CD4-positive, alpha-beta T cell (primary cell): ENCODE measurements at regions not wholly inside any gene's neighbourhood (a gene's known extent, or its start where the extent isn't known, plus 50 kb on each side); places are given as distances from the start of the nearest gene placed in this dataset.

Source experiments
- ATAC-seq: fragments of 200-7000 bp; cut with Tn5 transposase; one replicate; pipeline ENCODE4 v1.10.0; 2022; ENCODE audit warnings: mild to moderate bottlenecking; ENCODE audit not compliant: poor library complexity
- CTCF ChIA-PET: fragments of 350-600 bp; sonication (Branson Sonifier 250); formaldehyde crosslinking; loops from one replicate; lab custom pipeline; 2021; ENCODE audit warnings: antibody characterized with exemption, inconsistent platforms; lab: Charles Lee
- POLR2A ChIA-PET: fragments of 350-600 bp; sonication (Branson Sonifier 250); formaldehyde crosslinking; loops from one replicate; lab custom pipeline; 2021; ENCODE audit warnings: antibody characterized with exemption, inconsistent platforms; lab: Charles Lee
- DNase-seq, 14 experiments: peaks; one replicate each; pipeline ENCODE4 v3.0.0-alpha.2; 2013 to 2020; ENCODE audit warnings: mixed read lengths in 2 of 14
- H3K27ac ChIP-seq, 2 donors: one replicate each; pipeline versions ENCODE4 v1.5.1 to v1.7.0; 2013; ENCODE audit warnings: low read length in 2 of 2, low read depth in 1 of 2, mild to moderate bottlenecking in 1 of 2
- H3K27me3 ChIP-seq, 2 experiments: 1 replicate in 1 of 2; 2 replicates in 1 of 2; pipeline versions ENCODE4 v1.6.1 to v1.7.0; 2013; ENCODE audit warnings: low read length in 2 of 2, control low read depth in 1 of 2, mild to moderate bottlenecking in 1 of 2, moderate library complexity in 1 of 2; ENCODE audit not compliant: insufficient read depth in 2 of 2, control insufficient read depth in 1 of 2
- H3K36me3 ChIP-seq: one replicate; pipeline ENCODE4 v1.6.1; 2013; ENCODE audit warnings: low read length, control low read depth; ENCODE audit not compliant: insufficient read depth
- H3K4me1 ChIP-seq: one replicate; pipeline ENCODE4 v1.6.1; 2013; ENCODE audit warnings: low read length, control low read depth; ENCODE audit not compliant: insufficient read depth
- H3K4me3 ChIP-seq: one replicate; pipeline ENCODE4 v1.5.1; 2013; ENCODE audit warnings: mild to moderate bottlenecking, low read length, moderate library complexity
- H3K9me3 ChIP-seq, 2 experiments: 1 replicate in 1 of 2; 2 replicates in 1 of 2; pipeline versions ENCODE4 v1.6.1 to v1.7.0; 2013; ENCODE audit warnings: low read length in 2 of 2, mild to moderate bottlenecking in 2 of 2, control low read depth in 1 of 2, moderate library complexity in 1 of 2; ENCODE audit not compliant: control insufficient read depth in 1 of 2, insufficient read depth in 1 of 2
- H3K27ac Mint-ChIP-seq: one replicate; pipeline ENCODE4 v1.8.0; 2020; ENCODE audit warnings: mixed read lengths
- H3K27me3 Mint-ChIP-seq: one replicate; pipeline ENCODE4 v1.8.0; 2021; ENCODE audit warnings: mixed read lengths
- H3K36me3 Mint-ChIP-seq: one replicate; pipeline ENCODE4 v1.8.0; 2021; ENCODE audit warnings: low read depth, mixed read lengths
- H3K4me1 Mint-ChIP-seq: one replicate; pipeline ENCODE4 v1.8.0; 2021; ENCODE audit warnings: low read depth, mixed read lengths
- H3K4me3 Mint-ChIP-seq: one replicate; pipeline ENCODE4 v1.8.0; 2020; ENCODE audit warnings: mild to moderate bottlenecking, mixed read lengths
- H3K9me3 Mint-ChIP-seq: one replicate; pipeline ENCODE4 v1.8.0; 2020; ENCODE audit warnings: mixed read lengths
- intact Hi-C, 2 experiments: fragments of 100-400 bp; cut with DNase I in 1 of 2; cut with micrococcal nuclease in 1 of 2; formaldehyde crosslinking; loops; one replicate each; pipeline versions ENCODE4 v1.15.1 to v1.9.0; 2023 to 2025; cut with DNase I, micrococcal nuclease
- TF ChIP-seq, protein P1 (sequence below): fragments of 200-600 bp; IDR thresholded peaks from one replicate; pipeline ENCODE4 v1.8.0; 2022; ENCODE audit warnings: antibody characterized with exemption, mild to moderate bottlenecking

DNA sequence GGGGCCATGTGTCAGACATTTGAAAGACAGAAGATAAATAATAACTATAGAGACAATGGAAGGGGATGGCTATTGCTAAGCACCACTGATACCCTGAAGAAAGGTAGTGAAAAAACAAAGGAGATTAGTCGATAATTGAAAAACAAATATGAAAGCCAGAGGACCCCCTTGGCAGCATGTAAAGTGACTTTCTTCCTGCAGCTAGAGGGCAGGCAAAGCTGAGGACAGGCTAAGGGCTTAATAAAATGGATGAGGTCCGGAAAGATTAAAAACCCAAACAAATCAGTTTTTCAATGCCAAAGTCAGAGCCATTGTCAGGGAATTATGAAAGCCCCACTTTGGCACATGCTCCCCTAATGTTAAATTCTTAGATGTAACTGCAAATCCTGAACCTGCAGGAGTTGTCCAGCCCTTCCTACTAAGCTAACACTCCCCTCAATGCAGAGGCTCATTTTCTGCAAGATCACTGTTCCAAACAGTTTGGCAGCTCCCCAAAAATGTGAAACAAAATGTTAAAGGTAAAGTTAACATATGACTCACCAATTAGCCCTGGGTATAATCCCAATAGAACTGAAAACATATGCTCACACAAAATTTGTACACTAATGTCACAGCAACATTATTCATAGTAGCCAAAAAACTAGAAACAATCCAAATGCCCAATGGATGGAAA, 1177.9 kb downstream of the GRIK2 start:
- H3K4me3 ChIP-seq: no peak overlapping the region
- intact Hi-C loops: no loop called here
- H3K4me1 Mint-ChIP-seq: no peaks in the 10 kb centered on the region
- ChIA-PET CTCF (interaction anchor here (0.5 kb wide), 1 partner anchor 10 kb away, joined by 4 read pairs; no protein-coding TSS in a partner anchor), POLR2A (no interaction called here)
- DNase-seq: no peak
- no peak for ATAC-seq
- no peaks in the 10 kb centered on the region for H3K27me3 ChIP-seq
- H3K9me3 Mint-ChIP-seq: no peaks in the 10 kb centered on the region
- no peaks in the 10 kb centered on the region for H3K9me3 ChIP-seq
- H3K27ac ChIP-seq: no peak overlapping the region
- no peak overlapping the region for H3K4me3 Mint-ChIP-seq
- H3K36me3 ChIP-seq: no peaks in the 10 kb centered on the region
- H3K27ac Mint-ChIP-seq: no peak overlapping the region
- TF ChIP-seq, protein P1, sequence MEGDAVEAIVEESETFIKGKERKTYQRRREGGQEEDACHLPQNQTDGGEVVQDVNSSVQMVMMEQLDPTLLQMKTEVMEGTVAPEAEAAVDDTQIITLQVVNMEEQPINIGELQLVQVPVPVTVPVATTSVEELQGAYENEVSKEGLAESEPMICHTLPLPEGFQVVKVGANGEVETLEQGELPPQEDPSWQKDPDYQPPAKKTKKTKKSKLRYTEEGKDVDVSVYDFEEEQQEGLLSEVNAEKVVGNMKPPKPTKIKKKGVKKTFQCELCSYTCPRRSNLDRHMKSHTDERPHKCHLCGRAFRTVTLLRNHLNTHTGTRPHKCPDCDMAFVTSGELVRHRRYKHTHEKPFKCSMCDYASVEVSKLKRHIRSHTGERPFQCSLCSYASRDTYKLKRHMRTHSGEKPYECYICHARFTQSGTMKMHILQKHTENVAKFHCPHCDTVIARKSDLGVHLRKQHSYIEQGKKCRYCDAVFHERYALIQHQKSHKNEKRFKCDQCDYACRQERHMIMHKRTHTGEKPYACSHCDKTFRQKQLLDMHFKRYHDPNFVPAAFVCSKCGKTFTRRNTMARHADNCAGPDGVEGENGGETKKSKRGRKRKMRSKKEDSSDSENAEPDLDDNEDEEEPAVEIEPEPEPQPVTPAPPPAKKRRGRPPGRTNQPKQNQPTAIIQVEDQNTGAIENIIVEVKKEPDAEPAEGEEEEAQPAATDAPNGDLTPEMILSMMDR: no peak
- H3K36me3 Mint-ChIP-seq: no peaks in the 10 kb centered on the region
- H3K27me3 Mint-ChIP-seq: no peaks in the 10 kb centered on the region
- H3K4me1 ChIP-seq: no peaks in the 10 kb centered on the region

DNA sequence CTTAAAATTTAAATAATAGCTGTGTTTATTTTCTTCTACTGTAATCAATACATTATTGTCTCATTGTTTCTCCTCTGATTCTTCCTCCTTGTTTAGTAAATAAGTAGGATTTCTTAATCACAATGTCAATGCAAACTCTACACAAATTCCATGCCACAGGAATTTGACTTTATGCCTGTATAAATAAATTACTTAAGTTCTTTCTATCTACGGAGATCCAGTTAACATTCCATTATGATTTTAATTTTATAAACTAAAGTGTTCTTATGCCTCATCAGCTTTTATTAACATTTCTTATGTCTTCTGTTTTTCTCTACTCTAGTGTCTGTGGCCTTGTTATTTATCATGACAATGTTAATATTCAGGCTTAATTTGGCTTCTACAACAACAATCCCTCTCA, 1169.2 kb downstream of the GRIK2 start:
- H3K9me3 ChIP-seq: no peaks in the 10 kb centered on the region
- ATAC-seq: no peak
- TF ChIP-seq, protein P1: no peak
- Mint-ChIP-seq H3K9me3 (no peaks in the 10 kb centered on the region), H3K4me1 (no peaks in the 10 kb centered on the region), H3K27ac (no peak overlapping the region), H3K36me3 (no peaks in the 10 kb centered on the region), H3K4me3 (no peak overlapping the region), H3K27me3 (no peaks in the 10 kb centered on the region)
- POLR2A ChIA-PET: no interaction called here
- DNase-seq: no peak
- no peaks in the 10 kb centered on the region for H3K27me3 ChIP-seq
- H3K4me3 ChIP-seq: no peak overlapping the region
- intact Hi-C loops: no loop called here
- no peak overlapping the region for H3K27ac ChIP-seq
- no peaks in the 10 kb centered on the region for H3K4me1 ChIP-seq
- H3K36me3 ChIP-seq: no peaks in the 10 kb centered on the region
- CTCF ChIA-PET: no interaction called here

DNA sequence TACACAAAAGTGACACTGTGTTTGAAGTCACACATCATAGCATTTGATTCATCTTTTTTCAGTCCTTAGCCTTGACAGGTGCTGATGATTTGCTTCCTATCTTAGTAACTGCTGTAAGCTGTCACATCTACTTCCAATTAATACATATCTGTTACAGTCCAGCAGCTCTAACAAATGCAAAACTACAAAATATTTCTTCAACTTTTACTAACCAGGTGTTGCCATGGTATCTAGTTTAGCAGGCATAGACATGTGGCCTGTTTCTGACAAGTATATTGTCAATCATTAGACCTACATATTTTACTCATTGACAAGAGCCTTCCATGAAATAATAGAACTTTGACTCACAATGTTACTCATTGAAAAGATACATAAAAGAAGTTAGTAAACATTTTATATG, 1159.7 kb downstream of the GRIK2 start:
- H3K36me3 ChIP-seq: no peaks in the 10 kb centered on the region
- Mint-ChIP-seq H3K9me3 (peaks cover 8% of the 10 kb centered on the region), H3K27ac (no peak overlapping the region), H3K4me1 (no peaks in the 10 kb centered on the region), H3K4me3 (no peak overlapping the region), H3K27me3 (no peaks in the 10 kb centered on the region), H3K36me3 (no peaks in the 10 kb centered on the region)
- TF ChIP-seq, protein P1: no peak
- H3K4me1 ChIP-seq: no peaks in the 10 kb centered on the region
- no peaks in the 10 kb centered on the region for H3K27me3 ChIP-seq
- intact Hi-C loops: no loop called here
- CTCF ChIA-PET: no interaction called here
- H3K9me3 ChIP-seq: no peaks in the 10 kb centered on the region
- POLR2A ChIA-PET: no interaction called here
- DNase-seq: no peak
- no peak for ATAC-seq
- H3K4me3 ChIP-seq: no peak overlapping the region
- no peak overlapping the region for H3K27ac ChIP-seq
